ENCODE measurements at regions not wholly inside any gene's neighbourhood (a gene's known extent, or its start where the extent isn't known, plus 50 kb on each side); places are given as distances from the start of the nearest gene placed in this dataset.
A peak's percentile ranks its signal among the peaks of the same experiment; 100 is the strongest.
"Not testable (repeated sequence)": the region's sequence is repeated elsewhere in the genome, so short reads cannot be mapped to it uniquely, and the experiment has no call there.

DNA sequence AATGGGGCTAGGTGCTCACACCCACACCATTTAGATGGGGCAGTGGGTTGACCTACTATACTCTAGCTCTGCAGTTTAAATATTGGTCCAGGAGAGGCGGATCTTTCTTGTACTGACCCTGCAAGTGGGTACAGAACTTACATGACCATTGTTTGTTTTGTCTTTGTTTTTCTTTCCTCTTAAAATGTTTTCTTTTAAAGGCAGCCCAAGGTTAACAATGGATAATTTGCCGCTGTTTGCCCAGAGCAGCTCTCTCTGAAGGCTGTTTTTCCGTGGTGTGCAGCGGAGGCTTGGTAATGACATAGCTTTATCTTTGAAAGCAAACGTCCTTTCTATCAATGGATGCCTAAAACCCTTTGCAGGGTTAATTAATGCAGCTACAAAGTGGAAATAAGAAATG lies 133.3 kb upstream of the MEX3C start:
- DNase-seq = no peak

DNA sequence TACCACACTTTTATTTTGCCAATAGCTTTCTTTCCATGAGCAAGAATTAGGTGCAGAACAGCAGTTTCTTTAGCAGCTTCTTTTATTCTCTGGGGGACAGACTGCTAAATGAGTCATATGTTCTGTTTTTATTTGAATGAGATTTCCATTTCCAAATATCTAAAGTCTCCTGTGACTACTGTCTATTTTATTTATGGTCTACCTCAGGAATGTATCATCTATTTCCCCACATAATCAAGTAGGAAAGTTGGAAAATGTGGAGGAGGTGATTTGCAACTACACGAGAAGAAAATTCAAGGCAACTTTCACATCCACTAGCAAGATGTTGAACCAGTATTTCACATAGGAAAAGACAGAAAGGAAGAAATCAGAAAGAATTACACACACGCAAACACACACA lies 139.9 kb upstream of the MEX3C start:
- DNase-seq = no peak

DNA sequence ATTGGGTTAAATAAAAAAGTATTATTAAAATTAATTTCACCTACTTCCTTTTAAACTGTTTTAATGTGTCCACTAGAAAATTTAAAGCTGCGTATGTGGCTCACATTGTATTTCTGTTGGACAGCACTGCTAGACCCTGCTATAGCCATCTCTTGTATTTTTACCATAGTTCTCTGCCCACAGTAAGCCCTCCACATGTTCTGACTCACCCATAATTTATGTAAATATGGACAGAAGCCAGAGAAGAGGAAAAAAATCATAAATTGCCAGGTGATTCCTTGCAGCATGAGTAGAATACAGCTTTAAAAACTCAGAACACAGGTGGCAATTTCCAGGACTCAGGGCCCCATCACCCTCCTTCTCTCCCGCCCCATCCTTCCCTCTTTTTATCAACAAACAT lies 142.4 kb upstream of the MEX3C start:
- no peak for DNase-seq

DNA sequence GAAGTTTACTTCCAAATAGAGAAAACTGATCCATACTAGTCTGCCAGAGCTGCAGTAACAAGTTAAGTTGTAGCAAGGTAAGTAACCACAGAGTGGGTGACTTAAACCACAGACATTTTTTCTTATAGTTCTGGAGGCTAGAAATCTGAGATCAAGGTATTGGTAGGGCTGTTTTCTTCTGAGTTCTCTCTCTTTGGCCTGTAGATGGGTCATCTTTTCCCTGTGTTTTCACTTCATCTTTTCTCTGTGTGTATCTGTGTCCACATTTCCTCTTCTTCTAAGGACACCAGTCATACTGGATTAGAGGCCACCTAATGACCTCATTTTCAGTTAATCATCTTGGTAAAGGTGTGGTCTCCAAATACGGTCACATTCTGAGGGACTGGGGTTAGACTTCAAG lies 142.9 kb upstream of the MEX3C start:
- DNase-seq = no peak

DNA sequence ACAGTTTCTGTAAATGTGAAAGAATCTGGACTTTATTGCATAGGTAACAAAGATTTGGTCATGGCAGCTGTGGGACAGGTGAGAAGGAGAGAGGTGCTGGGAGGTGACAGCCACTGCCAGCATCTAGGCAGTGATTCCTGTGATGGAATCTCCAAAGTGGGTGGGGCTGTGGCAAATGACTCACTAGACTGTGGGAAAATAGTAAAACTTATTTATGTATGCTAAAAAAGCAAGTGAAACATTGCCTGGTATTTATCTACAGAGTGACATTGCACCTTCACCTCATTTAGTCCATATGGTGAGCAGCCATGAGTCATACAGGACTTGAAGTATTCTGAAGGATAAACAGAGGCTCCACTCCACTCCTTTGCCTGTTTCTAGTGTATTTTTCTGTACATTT lies 145.3 kb upstream of the MEX3C start:
- peak; percentile 2 to 19 (median 4) for DNase-seq

DNA sequence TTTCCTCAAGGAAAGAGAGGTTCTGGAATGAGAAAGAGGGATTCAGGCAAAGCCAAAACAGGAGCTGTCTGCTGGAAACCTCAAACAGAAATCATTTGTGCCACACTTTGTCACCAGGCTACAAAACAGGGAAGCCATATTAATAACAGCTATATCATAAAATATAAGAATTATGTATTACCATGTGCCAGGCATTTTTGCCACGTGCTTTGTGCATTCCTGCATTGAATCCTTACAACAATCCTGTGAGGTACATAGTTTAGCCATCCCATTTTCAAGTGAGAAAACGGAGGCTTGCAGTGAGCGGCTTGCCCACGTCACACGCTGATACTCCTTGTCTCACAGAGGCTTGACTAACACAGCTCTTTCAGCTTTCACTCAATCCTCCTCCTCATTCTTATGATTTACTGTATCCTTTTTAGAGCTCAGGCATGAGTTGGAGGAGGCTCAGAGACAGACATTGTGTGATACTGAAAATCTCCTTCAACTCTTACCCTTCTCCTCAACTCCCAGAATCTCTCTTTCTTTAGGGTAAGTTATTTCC lies 148.4 kb upstream of the MEX3C start:
- DNase-seq = no peak

DNA sequence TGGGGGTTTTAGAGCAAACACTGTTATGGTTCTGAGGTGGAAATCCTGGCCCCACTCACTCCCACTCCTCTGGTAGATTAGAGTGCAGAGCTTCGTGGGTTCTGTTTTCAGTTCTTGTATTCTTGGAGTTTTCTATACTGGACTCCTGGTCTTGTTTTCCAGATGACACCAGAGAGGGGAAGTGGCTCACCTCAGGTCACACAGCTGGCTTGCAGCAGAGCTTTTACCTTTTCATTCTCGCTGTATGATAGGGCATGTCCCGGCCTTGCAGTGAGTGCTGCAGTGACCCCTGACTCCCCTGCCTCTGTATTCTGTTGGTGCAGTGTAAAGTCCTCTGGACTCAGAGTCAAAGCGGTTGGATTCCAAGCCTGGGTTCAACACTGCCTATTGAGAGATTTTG lies 148.9 kb upstream of the MEX3C start:
- no peak for DNase-seq

DNA sequence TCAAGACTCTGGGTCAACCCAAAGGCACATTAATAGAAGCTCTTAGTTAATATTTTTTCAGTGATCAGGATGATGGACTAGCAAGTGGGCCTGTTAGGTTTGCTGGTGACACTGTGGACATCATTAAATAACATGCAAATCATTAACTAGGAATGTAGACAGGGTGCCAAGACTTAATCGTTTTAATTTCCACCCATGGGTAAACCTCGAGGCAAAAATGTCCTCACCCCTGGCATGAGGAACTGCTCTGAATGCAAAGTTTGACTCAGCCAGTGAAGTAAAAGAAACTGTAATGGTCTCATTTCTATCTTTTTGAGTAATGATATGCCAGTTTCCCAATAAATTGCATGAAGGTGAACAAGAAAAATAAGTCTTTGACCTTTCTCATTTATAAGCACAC lies 152.6 kb upstream of the MEX3C start:
- DNase-seq = no peak

DNA sequence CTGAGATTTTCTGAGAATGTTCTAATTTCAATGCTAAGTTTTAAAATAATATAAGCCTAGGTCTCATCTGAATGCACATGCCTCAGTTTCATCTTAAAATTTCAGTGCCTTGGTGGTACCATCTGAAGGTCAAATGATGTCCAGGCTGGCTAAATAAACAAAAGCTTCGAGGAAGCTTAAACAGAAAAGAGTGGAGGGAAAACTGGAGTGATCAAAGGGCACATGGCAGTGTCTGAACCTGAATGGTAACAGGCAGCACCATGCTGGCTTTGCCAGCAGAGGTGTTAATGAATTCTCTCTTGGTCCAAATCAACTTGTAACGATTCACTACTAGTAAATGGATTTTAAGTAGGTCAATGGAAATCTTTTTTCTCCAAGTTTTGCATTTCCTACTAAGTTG lies 158.4 kb upstream of the MEX3C start:
- DNase-seq = no peak

DNA sequence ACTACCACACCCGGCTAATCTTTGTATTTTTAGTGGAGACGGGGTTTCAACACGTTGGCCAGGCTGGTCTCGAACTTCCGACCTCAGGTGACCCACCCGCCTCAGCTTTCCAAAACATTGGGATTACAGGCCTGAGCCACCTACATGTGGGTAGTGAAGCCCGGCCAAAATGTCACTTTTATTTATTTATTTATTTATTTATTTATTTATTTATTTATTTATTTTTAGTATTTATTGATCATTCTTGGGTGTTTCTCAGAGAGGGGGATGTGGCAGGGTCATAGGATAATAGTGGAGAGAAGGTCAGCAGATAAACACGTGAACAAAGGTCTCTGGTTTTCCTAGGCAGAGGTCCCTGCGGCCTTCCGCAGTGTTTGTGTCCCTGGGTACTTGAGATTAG lies 162.8 kb upstream of the MEX3C start:
- not testable (repeated sequence) for DNase-seq

DNA sequence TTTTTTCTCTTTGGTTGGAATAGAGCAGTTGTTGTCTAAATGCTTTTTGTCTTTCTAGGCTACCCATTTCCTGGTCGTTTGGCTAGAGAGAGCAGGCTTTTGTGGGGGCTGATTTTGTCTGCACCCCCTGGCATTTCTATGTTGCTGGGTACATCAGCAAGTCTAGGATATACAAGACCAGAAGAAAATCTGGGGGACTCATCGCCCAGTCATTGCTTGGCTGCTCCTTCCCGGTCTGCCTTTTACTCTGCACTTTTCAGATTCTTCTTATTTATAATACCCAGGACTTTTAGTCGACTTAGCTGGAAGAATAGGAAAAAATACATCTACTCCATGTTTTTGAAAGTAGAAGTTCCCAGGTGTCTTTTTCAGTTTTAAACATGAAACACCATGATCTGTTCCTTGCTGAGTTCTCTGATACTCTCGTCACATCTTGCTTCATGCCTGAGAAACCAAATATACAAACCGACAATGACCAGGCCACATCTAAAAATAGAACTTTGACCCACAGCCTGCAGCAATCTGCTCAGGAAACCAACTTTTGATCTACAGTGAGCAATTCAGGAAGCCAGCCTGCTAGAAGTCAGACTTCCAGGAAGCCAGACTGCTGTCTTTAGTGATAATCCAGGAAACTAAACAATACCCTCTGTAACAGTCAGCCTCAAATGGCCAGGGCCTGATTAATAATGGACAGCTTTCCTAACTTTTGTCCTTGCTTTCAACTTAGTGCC lies 163.8 kb upstream of the MEX3C start:
- peak in 2 of 3 donors; percentile 4 to 27 for DNase-seq

DNA sequence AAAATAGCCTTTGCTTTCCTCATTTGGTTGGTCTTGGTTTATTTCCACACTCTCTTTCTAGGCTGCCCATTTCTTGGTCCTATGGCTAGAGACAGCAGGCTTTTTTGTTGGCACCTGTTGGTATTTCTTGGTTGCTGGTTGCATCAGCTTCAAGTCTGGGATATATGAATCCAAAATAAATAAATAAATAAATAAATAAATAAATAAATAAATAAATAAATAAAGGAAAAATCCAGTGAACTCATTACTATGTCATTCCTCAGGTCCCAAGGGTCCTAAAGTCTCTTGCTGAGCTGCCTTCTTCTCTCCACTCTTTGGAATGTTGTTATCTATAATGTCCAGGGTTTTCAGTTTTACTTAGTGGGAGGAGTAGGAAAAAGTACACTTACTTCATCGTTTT lies 165.9 kb upstream of the MEX3C start:
- DNase-seq = no peak

DNA sequence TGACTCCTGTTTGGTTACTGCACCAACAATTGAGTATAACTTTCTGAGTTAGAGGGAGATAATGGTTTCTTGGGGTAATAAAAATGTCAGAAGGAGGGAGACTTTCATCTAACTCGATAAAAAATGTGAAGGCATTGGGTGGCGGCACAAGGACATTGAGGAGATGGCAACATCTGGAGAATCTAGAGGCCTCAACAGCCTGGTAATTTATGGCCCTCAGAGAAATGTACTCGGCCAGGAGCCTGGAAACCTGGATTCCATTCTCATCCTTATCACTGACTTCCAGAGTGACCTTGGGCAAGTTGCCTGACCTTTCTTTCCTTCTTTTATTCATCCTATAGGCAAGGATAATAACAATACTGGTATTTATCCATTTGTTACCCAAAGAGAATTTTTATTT lies 173.5 kb upstream of the MEX3C start:
- no peak for DNase-seq

DNA sequence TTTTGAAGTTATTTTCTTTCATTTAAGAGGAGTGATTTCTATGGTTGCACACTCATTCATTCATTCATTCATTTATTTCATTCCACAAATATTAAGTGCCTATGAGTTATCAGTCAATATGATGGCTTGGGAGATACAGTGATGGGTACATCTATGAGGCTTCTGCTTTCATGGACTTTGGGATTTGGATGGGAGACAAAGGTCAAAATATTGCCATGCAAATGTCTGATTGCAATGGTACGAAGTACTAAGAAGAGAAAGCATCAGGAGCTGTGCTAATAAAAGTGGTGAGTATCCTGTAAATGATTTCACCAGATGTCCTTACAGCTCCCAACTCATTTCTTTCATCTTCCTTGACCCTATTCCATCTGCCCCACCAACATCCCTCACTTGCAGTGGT lies 174.4 kb upstream of the MEX3C start:
- no peak for DNase-seq

DNA sequence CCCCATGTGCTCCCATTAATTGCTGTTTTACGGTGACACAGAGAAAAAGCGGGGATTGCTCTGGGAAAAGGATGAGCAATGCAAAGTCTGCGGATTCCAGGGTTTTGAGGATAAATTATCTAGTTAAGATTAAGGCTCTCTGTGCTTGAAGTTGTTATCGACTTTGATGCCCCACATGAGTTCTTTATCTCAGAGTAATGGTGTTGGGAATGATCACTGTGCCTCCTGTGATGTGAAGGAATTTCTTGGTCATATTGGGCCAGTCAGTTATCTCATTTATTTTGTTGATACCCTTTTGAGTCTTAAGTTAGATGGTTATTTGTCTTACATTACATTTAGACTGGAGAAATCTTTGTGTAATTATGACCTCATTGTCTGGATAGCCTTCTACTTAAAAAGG lies 184.6 kb upstream of the MEX3C start:
- no peak for DNase-seq

DNA sequence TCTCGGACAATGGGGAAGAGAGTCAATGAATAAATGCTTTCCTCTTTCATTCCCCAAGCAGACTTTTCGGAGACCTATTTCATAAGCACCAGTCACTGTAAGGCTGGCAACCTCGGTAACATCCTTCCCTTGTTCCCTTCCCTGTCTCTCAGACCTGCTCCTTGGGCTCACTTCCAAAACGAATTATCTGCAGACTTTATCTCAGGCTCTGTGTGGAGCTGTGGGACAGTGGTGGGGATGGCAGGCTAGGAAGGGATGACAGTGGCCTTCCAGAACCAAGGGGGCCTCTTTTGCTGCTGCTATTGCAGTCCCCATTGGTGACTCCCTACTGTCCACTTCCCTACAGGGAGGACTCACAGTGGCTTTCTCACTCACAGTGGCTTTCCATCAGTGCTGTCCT lies 185.6 kb upstream of the MEX3C start:
- DNase-seq = no peak

DNA sequence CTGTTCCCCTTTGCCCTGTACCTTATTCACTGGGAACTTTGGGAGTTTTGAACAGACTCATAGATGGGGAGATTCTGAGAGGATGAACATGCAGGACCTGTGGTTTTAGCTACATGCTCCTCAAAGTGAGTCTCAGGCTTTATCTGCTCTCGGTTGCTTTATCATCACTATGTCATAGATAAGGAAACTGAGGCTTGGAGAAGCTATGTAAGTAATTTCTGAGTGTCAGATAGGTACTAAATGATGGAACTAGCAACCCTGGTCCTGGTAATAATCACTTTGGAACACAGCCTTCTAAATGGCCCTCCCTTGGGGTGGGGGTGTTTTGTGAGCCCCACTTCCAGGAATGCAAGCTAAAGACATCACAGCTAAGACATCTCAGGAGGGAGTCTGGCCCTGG lies 186.2 kb upstream of the MEX3C start:
- DNase-seq = no peak

DNA sequence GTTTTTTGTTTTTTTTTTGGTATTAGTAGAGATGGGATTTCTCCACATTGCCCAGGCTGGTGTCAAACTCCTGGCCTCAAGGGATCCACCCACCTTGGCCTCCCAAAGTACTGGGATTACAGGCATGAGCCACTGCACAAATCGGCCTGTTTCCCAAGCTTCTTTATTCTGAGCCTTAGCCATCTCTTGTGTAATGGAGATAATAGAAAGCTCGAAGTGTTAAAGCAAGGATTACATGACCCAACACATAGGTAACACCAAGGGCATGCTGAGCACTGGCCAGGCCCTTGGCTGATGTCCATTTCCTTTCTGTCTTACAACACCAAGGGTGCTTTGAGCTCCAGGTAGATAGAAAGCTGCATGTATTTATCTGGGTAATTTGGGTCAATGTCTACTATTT lies 187.8 kb upstream of the MEX3C start:
- DNase-seq = no peak

DNA sequence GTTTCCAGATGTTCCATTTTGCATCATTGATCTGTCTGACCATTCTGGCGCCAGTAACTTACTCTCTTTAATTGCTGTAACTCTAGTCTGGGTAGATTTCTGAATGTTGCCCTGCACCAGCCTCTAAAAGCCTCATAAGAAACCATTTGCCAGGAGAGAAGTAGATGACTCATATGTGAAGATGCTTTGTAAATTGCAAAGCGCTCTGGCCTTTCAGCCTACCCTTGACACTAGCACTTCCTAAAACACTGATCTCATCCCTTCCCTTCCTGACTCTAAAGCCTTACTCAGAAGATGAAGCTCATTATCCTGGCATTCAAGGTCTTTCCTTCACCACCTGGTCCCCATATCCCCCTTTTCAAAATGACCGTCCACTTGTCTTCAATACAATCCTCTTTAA lies 193.2 kb upstream of the MEX3C start:
- DNase-seq = no peak

DNA sequence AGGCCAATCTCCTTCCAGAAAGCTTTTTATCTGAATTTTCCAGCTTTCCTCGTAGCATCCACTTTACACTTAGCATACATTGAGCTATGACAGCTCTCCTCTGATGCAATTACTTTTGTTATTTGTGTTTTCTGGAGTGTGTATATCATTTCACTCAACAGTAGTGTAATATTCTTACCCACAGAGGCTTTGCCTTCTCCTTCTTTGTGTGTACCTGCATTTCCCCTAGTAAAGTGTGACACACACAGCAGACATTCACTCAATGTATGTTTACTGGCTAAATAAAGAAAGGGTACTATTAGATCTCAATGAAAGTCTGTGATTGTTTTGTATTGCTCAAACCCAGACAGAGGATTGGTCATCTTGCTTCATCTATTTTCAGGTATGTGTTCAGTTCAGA lies 193.7 kb upstream of the MEX3C start:
- DNase-seq = no peak

DNA sequence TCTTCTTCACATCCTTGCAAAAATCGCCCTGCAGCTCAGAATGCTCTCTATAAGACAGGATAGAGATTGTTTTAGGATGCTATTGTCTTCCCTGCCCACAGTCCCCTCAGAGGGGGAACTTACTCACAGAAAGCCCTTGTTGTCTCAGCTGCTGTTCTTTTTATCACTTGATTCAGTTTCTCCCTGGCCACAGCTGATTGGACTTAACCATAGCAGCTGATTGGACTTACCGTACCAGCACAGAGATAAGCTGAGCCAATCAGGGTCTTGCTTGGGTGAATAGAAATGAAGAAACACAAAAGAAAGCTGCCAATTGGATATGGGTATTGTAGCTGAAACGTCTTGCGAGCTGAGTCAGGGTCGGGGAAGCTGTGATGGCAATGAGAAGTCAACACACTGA lies 194.2 kb upstream of the MEX3C start:
- DNase-seq = no peak

DNA sequence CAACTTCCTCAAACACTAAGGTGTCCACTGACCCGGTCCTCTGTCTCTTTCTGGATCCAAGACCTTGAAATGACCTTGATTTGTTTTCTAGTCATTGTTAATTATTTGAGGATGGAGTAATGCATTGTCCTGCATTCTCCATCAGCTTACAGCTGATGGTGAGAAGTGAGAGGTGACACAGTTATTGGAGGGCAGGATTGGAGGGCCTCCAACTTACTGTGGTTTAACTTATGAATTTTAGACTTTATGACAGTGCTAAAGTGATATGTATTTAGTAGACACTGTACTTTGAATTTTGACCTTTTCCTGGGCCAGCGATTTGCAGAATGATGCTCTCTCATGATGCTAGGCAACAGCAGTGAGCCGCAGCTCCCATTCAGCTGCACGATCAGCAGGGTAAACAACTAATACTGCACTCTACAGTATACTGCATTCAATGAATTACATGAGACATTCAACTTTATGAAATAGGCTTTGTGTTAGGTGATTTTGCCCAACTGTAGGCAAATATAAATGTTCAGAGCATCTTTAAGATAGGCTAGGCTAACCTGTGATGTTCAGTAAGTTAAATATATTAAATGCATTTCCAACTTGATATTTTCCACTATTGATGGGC lies 200.0 kb upstream of the MEX3C start:
- no peak for DNase-seq

DNA sequence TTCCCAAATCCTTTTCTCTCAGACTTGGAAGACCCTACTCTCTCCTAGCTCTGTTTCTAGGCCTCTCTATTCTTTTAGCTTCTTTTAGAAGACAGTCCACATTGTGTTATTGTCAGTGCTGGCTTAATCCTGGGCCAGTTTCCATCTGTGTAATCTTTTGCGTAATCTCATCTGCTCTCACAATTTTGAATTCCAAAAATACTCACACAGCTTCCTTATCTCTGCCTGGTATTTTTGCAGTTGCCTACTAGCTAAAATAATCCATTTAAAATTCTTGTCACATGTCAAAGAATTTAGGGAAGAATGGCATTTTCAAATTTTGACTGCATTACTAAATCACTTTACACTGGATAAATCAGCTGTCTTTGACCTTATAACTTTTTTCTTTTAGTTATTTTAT lies 200.6 kb upstream of the MEX3C start:
- DNase-seq = no peak

DNA sequence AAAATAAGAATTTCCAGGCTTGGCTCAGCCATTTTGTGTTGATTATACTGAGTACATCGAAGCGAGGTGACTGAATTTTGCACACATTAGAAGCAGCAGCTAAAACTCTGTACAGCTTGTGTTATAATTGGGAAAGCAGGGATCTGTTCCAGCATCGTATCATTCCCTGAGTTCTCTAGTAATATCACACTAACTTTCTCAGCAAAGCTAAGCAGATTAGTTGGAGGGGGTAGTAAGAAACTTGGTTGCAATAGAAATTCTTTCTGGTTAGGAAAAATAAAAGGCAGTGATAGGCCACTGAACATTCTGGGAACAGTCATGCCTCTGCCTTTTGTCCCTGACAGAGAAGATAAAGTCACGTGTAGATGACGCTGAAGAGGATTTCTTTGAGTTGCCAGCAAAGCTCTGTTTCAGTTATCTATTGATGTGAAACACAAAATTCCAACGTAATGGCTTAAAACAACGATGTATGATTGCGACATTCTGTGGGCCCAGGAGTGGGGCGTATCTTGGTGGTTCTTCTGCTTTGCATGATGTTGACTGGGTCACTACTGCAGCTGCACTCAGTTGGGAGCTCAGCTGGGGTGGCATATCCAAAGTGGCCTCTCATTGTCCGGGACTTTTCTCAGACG lies 202.1 kb upstream of the MEX3C start:
- DNase-seq = no peak
